ENCODE measurements at regions not wholly inside any gene's neighbourhood (a gene's known extent, or its start where the extent isn't known, plus 50 kb on each side); places are given as distances from the start of the nearest gene placed in this dataset.

DNA sequence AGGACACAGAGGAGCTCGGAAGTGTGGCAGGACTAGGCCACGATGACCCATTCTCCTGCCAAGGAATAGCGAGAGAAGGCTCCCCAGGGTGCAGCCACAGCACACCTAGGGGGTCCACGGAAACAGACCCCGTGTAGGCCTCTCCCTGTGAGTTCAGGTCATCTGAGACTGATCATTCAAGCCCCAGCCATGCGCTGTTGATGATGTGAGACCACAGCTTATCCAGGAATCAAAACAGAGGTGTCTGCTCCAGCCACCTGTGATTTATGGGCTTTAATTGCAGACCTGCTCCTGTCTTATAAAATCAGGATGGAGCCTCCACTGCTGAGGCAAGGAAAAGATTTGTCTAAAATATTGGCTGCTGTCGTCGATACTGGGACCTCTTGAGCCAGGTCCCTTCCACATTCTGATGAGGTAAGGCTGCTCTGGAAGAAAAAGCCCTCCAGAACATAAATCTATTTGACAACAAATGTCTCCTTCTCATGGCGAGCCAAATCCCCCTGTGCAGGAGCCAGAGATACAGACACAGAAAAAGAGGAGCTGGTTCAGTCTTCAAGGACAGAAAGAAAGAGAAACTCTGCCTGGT, 186.7 kb downstream of the TJP1 start:
- TF ChIP-seq, protein P1, sequence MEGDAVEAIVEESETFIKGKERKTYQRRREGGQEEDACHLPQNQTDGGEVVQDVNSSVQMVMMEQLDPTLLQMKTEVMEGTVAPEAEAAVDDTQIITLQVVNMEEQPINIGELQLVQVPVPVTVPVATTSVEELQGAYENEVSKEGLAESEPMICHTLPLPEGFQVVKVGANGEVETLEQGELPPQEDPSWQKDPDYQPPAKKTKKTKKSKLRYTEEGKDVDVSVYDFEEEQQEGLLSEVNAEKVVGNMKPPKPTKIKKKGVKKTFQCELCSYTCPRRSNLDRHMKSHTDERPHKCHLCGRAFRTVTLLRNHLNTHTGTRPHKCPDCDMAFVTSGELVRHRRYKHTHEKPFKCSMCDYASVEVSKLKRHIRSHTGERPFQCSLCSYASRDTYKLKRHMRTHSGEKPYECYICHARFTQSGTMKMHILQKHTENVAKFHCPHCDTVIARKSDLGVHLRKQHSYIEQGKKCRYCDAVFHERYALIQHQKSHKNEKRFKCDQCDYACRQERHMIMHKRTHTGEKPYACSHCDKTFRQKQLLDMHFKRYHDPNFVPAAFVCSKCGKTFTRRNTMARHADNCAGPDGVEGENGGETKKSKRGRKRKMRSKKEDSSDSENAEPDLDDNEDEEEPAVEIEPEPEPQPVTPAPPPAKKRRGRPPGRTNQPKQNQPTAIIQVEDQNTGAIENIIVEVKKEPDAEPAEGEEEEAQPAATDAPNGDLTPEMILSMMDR (IDR thresholded peaks at IDR 0.05) = no peak
- no peak for TF ChIP-seq POLR2A (IDR thresholded peaks at IDR 0.05)
